WTC11 (cell line): ENCODE measurements at regions not wholly inside any gene's neighbourhood (a gene's known extent, or its start where the extent isn't known, plus 50 kb on each side); places are given as distances from the start of the nearest gene placed in this dataset.

ENCODE experiments used
- ATAC-seq: fragments of 200-7000 bp; cut with Tn5 transposase; 2 replicates; pipeline ENCODE4 v1.10.0; 2021; ENCODE audit warnings: mild to moderate bottlenecking, moderate library complexity
- CTCF ChIA-PET: fragments of 300-600 bp; sonication (Branson Sonifier 250); formaldehyde crosslinking; loops from one replicate; lab custom pipeline; 2021; ENCODE audit warnings: antibody characterized with exemption; lab: Charles Lee
- POLR2A ChIA-PET: fragments of 350-600 bp; sonication (Branson Sonifier 250); formaldehyde crosslinking; loops from one replicate; lab custom pipeline; 2021; ENCODE audit warnings: antibody characterized with exemption; lab: Charles Lee
- DNase-seq: peaks from one replicate; pipeline ENCODE4 v3.0.0; 2021; ENCODE audit warnings: low spot score
- H3K27ac Mint-ChIP-seq: 2 replicates; pipeline ENCODE4 v1.8.0; 2021; ENCODE audit warnings: mixed read lengths
- H3K27me3 Mint-ChIP-seq: 2 replicates; pipeline ENCODE4 v1.8.0; 2021; ENCODE audit warnings: low read depth, mild to moderate bottlenecking, moderate library complexity, mixed read lengths
- H3K36me3 Mint-ChIP-seq: 2 replicates; pipeline ENCODE4 v1.8.0; 2021; ENCODE audit warnings: mixed read lengths
- H3K4me1 Mint-ChIP-seq: 2 replicates; pipeline ENCODE4 v1.8.0; 2022; ENCODE audit warnings: mixed read lengths
- H3K4me3 Mint-ChIP-seq: 2 replicates; pipeline ENCODE4 v1.8.0; 2021; ENCODE audit warnings: mild to moderate bottlenecking, moderate library complexity, mixed read lengths
- H3K9me3 Mint-ChIP-seq: 2 replicates; pipeline ENCODE4 v1.8.0; 2021; ENCODE audit warnings: mixed read lengths
- AR ChIP-seq: fragments of 250-450 bp; sonication (Bioruptor Pico); IDR thresholded peaks from 2 replicates; pipeline ENCODE4 v1.9.0; 2021; ENCODE audit warnings: mild to moderate bottlenecking
- ARID4B ChIP-seq: sonication (generic); formaldehyde crosslinking; IDR thresholded peaks from 2 replicates; pipeline ENCODE4 v1.8.0; 2023; ENCODE audit warnings: missing genetic modification reagents, mild to moderate bottlenecking, borderline replicate concordance
- ATF6 ChIP-seq: sonication (generic); formaldehyde crosslinking; IDR thresholded peaks from 2 replicates; pipeline ENCODE4 v1.8.1; 2023; ENCODE audit warnings: mild to moderate bottlenecking, missing genetic modification reagents
- CREM ChIP-seq: sonication (generic); formaldehyde crosslinking; IDR thresholded peaks from 2 replicates; pipeline ENCODE4 v1.8.1; 2022; ENCODE audit warnings: mild to moderate bottlenecking, missing genetic modification reagents, moderate library complexity
- E2F4 ChIP-seq: sonication (generic); formaldehyde crosslinking; IDR thresholded peaks from 2 replicates; pipeline ENCODE4 v1.8.1; 2022; ENCODE audit warnings: low read depth, mild to moderate bottlenecking, moderate library complexity, missing genetic modification reagents, borderline replicate concordance
- ELF4 ChIP-seq: sonication (generic); formaldehyde crosslinking; IDR thresholded peaks from 2 replicates; pipeline ENCODE4 v1.8.1; 2022; ENCODE audit warnings: low read depth, mild to moderate bottlenecking, moderate library complexity, missing genetic modification reagents
- ESRRA ChIP-seq: sonication (generic); formaldehyde crosslinking; IDR thresholded peaks from 2 replicates; pipeline ENCODE4 v1.8.1; 2022; ENCODE audit warnings: mild to moderate bottlenecking, missing genetic modification reagents, borderline replicate concordance
- MYBL2 ChIP-seq: sonication (generic); formaldehyde crosslinking; IDR thresholded peaks from 2 replicates; pipeline ENCODE4 v1.8.1; 2023; ENCODE audit warnings: mild to moderate bottlenecking, moderate library complexity, missing genetic modification reagents
- NR1H2 ChIP-seq: sonication (generic); formaldehyde crosslinking; IDR thresholded peaks from 2 replicates; pipeline ENCODE4 v1.9.0; 2021; ENCODE audit warnings: mild to moderate bottlenecking, moderate library complexity, missing genetic modification reagents
- NR3C1 ChIP-seq: sonication (generic); formaldehyde crosslinking; conservative IDR thresholded peaks from 2 replicates; pipeline ENCODE4 v1.8.1; 2023; ENCODE audit warnings: low read depth, mild to moderate bottlenecking, missing genetic modification reagents
- SMAD4 ChIP-seq: sonication (generic); formaldehyde crosslinking; IDR thresholded peaks from 2 replicates; pipeline ENCODE4 v1.8.0; 2022; ENCODE audit warnings: mild to moderate bottlenecking, missing genetic modification reagents
- TEAD1 ChIP-seq: sonication (generic); formaldehyde crosslinking; IDR thresholded peaks from 2 replicates; pipeline ENCODE4 v1.8.0; 2022; ENCODE audit warnings: mild to moderate bottlenecking, missing genetic modification reagents
- USF2 ChIP-seq: sonication (generic); formaldehyde crosslinking; IDR thresholded peaks from 2 replicates; pipeline ENCODE4 v1.8.1; 2023; ENCODE audit warnings: mild to moderate bottlenecking, missing genetic modification reagents, moderate library complexity
- ZBTB43 ChIP-seq: sonication (generic); formaldehyde crosslinking; IDR thresholded peaks from 2 replicates; pipeline ENCODE4 v1.8.1; 2023; ENCODE audit warnings: mild to moderate bottlenecking, missing genetic modification reagents
- ZNF138 ChIP-seq: sonication (generic); formaldehyde crosslinking; conservative IDR thresholded peaks from 2 replicates; pipeline ENCODE4 v1.8.1; 2022; ENCODE audit warnings: mild to moderate bottlenecking, moderate library complexity, missing genetic modification reagents
- ZNF317 ChIP-seq: sonication (generic); formaldehyde crosslinking; IDR thresholded peaks from 2 replicates; pipeline ENCODE4 v1.8.1; 2023; ENCODE audit warnings: low read depth, mild to moderate bottlenecking, moderate library complexity, missing genetic modification reagents, borderline replicate concordance
- ZNF512 ChIP-seq: sonication (generic); formaldehyde crosslinking; IDR thresholded peaks from 2 replicates; pipeline ENCODE4 v1.8.1; 2022; ENCODE audit warnings: missing genetic modification reagents, borderline replicate concordance

- TF ChIP-seq SMAD4 (CRISPR knock-in tag), result no peak
- TF ChIP-seq NR3C1 (CRISPR knock-in tag), result no peak
- no peak for TF ChIP-seq MYBL2 (CRISPR knock-in tag)
- TF ChIP-seq ZNF138 (CRISPR knock-in tag), result no peak
- TF ChIP-seq NR1H2, result no peak
- TF ChIP-seq ZBTB43, result no peak
- no peak for TF ChIP-seq E2F4 (CRISPR knock-in tag)
- TF ChIP-seq TEAD1 (CRISPR knock-in tag), result no peak
- TF ChIP-seq ATF6, result no peak
- no peak for TF ChIP-seq CREM
- TF ChIP-seq USF2, result no peak
- TF ChIP-seq ZNF317 (CRISPR knock-in tag), result no peak
- TF ChIP-seq ELF4 (CRISPR knock-in tag), result no peak
- no peak for TF ChIP-seq ZNF512 (CRISPR knock-in tag)
- no peak for TF ChIP-seq ARID4B (CRISPR knock-in tag)
- no peak for TF ChIP-seq ESRRA
- no peak for TF ChIP-seq AR (CRISPR knock-in tag)
- Mint-ChIP-seq H3K4me3 (no peak overlapping the region), H3K36me3 (no peaks in the 10 kb centered on the region), H3K27ac (no peak overlapping the region), H3K4me1 (peaks cover 28% of the 10 kb centered on the region), H3K27me3 (no peaks in the 10 kb centered on the region), H3K9me3 (no peaks in the 10 kb centered on the region)
- DNase-seq, result no peak
- ChIA-PET CTCF (no interaction called here), POLR2A (no interaction called here)
- peak; percentile 43 for ATAC-seq
These were observed 151.6 kb downstream of the SLITRK1 start for GRCh38 chr13:83730674-83731073.
